Activated CD4-positive, CD25-positive, alpha-beta regulatory T cell treated with anti-CD3 and anti-CD28 coated beads, Interleukin-2, amount 50 U/mL, for 24 hours (primary cell): ENCODE measurements at regions not wholly inside any gene's neighbourhood (a gene's known extent, or its start where the extent isn't known, plus 50 kb on each side); places are given as distances from the start of the nearest gene placed in this dataset.

Experiments used
- ATAC-seq, 2 donors: fragments of 150-1000 bp; cut with Tn5 transposase; one replicate each; pipeline ENCODE4 v1.10.0; 2021; ENCODE audit warnings: mild to moderate bottlenecking in 1 of 2, moderate library complexity in 1 of 2

DNA sequence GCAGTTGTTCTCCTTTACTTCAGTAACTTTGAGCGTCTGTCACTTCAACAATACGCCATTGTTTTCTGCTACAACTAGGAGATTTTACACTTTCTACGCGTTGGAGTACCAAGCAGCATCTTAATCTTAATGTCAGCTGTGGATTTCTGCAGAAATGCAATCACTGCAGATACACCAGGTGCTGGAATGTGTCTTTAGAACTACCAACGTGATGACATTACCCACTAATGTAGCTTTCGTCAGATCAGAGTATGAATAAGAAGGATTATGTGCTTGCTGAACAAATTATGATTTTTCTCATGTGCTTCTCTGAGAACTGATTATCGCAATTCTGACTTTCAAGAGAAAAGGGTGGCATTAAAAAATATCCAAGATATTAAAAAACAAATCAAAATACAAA, 77.5 kb upstream of the CNTN3 start:
- no peak for ATAC-seq

DNA sequence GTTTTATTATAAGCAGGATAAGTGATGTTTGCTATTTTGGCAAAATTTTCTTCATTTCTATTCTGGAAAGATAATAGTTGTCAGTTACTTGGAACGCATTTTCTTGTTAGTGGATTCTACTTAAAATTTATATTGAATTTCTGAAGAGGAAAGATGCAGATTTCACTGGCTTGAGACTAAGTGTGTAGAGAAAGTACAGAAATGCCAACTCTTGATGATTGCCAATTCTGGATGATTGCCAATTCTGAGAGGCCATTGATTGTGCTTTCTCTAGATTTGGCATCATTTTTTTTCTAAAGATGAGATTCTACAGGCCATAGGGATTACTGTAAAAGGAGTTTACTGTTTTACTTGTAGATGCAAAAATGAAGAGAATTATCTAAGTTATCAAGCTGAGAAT, 58.9 kb upstream of the CNTN3 start:
- ATAC-seq = no peak

DNA sequence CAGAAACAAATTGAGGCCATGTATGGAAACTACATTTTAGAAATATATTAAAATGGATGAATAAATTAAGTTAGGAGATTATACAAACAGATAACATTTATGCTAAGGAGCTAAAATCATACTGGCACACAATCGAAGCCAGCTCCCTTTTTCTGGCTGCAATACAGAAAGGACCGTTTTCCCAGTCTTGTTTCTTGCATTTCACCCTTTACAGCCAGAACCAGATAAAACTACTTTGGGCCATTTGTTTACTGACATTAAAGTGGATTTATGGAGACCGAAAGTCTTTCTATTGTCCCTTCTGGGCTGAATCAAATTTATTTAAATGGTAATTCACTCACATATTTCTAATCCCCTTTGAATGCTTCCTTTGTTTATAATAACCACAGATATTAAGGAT, 50.1 kb upstream of the CNTN3 start:
- no peak for ATAC-seq
